ENCODE measurements at regions not wholly inside any gene's neighbourhood (a gene's known extent, or its start where the extent isn't known, plus 50 kb on each side); places are given as distances from the start of the nearest gene placed in this dataset.

GRCh38 chr6:28711788-28712341 lies 186.2 kb downstream of the GPX5 start:
- TF ChIP-seq CTCF (IDR thresholded peaks at IDR 0.05) = no peak
- ATAC-seq (ENCODE audit: low FRiP score) (no peak), DNase-seq (ENCODE audit: low spot score) (no peak)

GRCh38 chr6:28712982-28713381 lies 187.3 kb downstream of the GPX5 start:
- DNase-seq (ENCODE audit: low spot score) (no peak), ATAC-seq (ENCODE audit: low FRiP score) (no peak)
- TF ChIP-seq CTCF (IDR thresholded peaks at IDR 0.05) = no peak

- TF ChIP-seq CTCF (IDR thresholded peaks at IDR 0.05) = no peak
- ATAC-seq (ENCODE audit: low FRiP score) (no peak), DNase-seq (ENCODE audit: low spot score) (no peak)
Observed at GRCh38 chr6:28719275-28719940, 193.7 kb downstream of the GPX5 start.

- TF ChIP-seq CTCF (IDR thresholded peaks at IDR 0.05) = no peak
- DNase-seq (ENCODE audit: low spot score) (no peak), ATAC-seq (ENCODE audit: low FRiP score) (no peak)
Observed at GRCh38 chr6:28720357-28721231, 194.9 kb downstream of the GPX5 start.

GRCh38 chr6:28721372-28721771 lies 195.7 kb downstream of the GPX5 start:
- no peak for TF ChIP-seq CTCF (IDR thresholded peaks at IDR 0.05)
- DNase-seq (ENCODE audit: low spot score) (no peak), ATAC-seq (ENCODE audit: low FRiP score) (no peak)

GRCh38 chr6:28724395-28724794 lies 198.7 kb downstream of the GPX5 start:
- no peak for ATAC-seq (ENCODE audit: low FRiP score)
- TF ChIP-seq CTCF (IDR thresholded peaks at IDR 0.05) = no peak
- no peak for DNase-seq (ENCODE audit: low spot score)
